HCT116 (cell line): ENCODE measurements at regions not wholly inside any gene's neighbourhood (a gene's known extent, or its start where the extent isn't known, plus 50 kb on each side); places are given as distances from the start of the nearest gene placed in this dataset.

ENCODE experiments used
- ATAC-seq: fragments of 200-7000 bp; cut with Tn5 transposase; 2 replicates; pipeline ENCODE4 v1.9.1; 2020; ENCODE audit warnings: mild to moderate bottlenecking, moderate library complexity
- BruUV-seq: library from RNA; stranded (reverse); fragments of 400-500 nt; replicated peaks from 2 replicates; lab custom pipeline; 2021; lab: Mats Ljungman, UMichigan
- CTCF ChIA-PET: fragments of 300-600 bp; sonication (Branson Sonifier 250); formaldehyde crosslinking; loops from one replicate; lab custom pipeline; 2021; ENCODE audit warnings: antibody characterized with exemption; lab: Charles Lee
- POLR2A ChIA-PET: fragments of 300-600, 350-600 bp; sonication (Branson Sonifier 250); formaldehyde crosslinking; loops from one replicate; lab custom pipeline; 2021; ENCODE audit warnings: antibody characterized with exemption; lab: Charles Lee
- RAD21 ChIA-PET, 2 experiments: fragments of 300-600 bp; sonication (Branson Sonifier 250); formaldehyde crosslinking; loops; one replicate each; lab custom pipeline; 2023; ENCODE audit warnings: low total read pairs in 2 of 2; ENCODE audit not compliant: uncharacterized antibody in 2 of 2, unreplicated experiment in 2 of 2, low non-redundant PET in 1 of 2; lab: Charles Lee
- DNase-seq: peaks from one replicate; pipeline ENCODE4 v3.0.0-alpha.2; 2010; ENCODE audit warnings: low read depth, low spot score
- H2AFZ ChIP-seq: fragments of 200-600 bp; shearing (Covaris generic), sonication (generic); 2 replicates; pipeline ENCODE4 v1.6.1; 2017; ENCODE audit warnings: low read depth, mixed run types, mixed read lengths, antibody characterized with exemption, low read length; ENCODE audit not compliant: poor library complexity, severe bottlenecking
- H3K27ac ChIP-seq: 2 replicates; pipeline ENCODE4 v1.5.1; 2012; ENCODE audit warnings: low read depth, low read length
- H3K27me3 ChIP-seq: fragments of 200-600 bp; sonication (generic); 2 replicates; pipeline ENCODE4 v1.6.1; 2016; ENCODE audit warnings: mixed run types, low read length, mixed read lengths; ENCODE audit not compliant: insufficient read depth
- H3K36me3 ChIP-seq, 2 experiments: fragments of 200-500 bp in 1 of 2; fragments of 200-600 bp in 1 of 2; sonication (Bioruptor generic) in 1 of 2; sonication (generic) in 1 of 2; 2 replicates each; pipeline versions ENCODE4 v1.5.1 to v1.6.1; 2014 to 2016; ENCODE audit warnings: low read length in 2 of 2, inconsistent platforms in 1 of 2, mixed read lengths in 1 of 2, mixed run types in 1 of 2; ENCODE audit not compliant: insufficient read depth in 2 of 2, control insufficient read depth in 1 of 2
- H3K4me1 ChIP-seq, 2 experiments: fragments of 200-600 bp in 1 of 2; sonication (generic) in 1 of 2; 2 replicates each; pipeline versions ENCODE4 v1.5.1 to v1.6.1; 2012 to 2017; ENCODE audit warnings: low read length in 2 of 2, inconsistent platforms in 1 of 2, mild to moderate bottlenecking in 1 of 2, mixed read lengths in 1 of 2, mixed run types in 1 of 2, moderate library complexity in 1 of 2; ENCODE audit not compliant: insufficient read depth in 2 of 2, control insufficient read depth in 1 of 2
- H3K4me2 ChIP-seq: fragments of 200-600 bp; sonication (generic); 2 replicates; pipeline ENCODE4 v1.6.1; 2017; ENCODE audit warnings: mixed run types, low read length, mixed read lengths
- H3K4me3 ChIP-seq, 2 experiments: fragments of 200-600 bp in 1 of 2; sonication (generic) in 1 of 2; replicated peaks in 1 of 2; 2 replicates each; pipeline ENCODE4 v1.5.1; 2011 to 2016; ENCODE audit warnings: low read length in 2 of 2, control low read depth in 1 of 2, low read depth in 1 of 2, mild to moderate bottlenecking in 1 of 2, mixed read lengths in 1 of 2, mixed run types in 1 of 2
- H3K79me2 ChIP-seq: fragments of 200-600 bp; sonication (generic); 2 replicates; pipeline ENCODE4 v1.6.1; 2017; ENCODE audit warnings: mild to moderate bottlenecking, mixed run types, low read length, moderate library complexity, mixed read lengths; ENCODE audit not compliant: insufficient read depth
- H3K9ac ChIP-seq: fragments of 200-600 bp; sonication (generic); 2 replicates; pipeline ENCODE4 v1.6.1; 2016; ENCODE audit warnings: low read length, mixed read lengths
- H3K9me2 ChIP-seq: fragments of 200-600 bp; sonication (generic), shearing (Covaris generic); 2 replicates; pipeline ENCODE4 v1.6.1; 2017; ENCODE audit warnings: mixed run types, mild to moderate bottlenecking, moderate library complexity; ENCODE audit not compliant: insufficient read depth
- H3K9me3 ChIP-seq, 2 experiments: fragments of 200-500 bp in 1 of 2; fragments of 200-600 bp in 1 of 2; sonication (Bioruptor generic) in 1 of 2; sonication (generic) in 1 of 2; 2 replicates each; pipeline ENCODE4 v1.6.1; 2014 to 2017; ENCODE audit warnings: low read length in 2 of 2, mixed read lengths in 2 of 2, inconsistent platforms in 1 of 2, low read depth in 1 of 2, mild to moderate bottlenecking in 1 of 2, mixed run types in 1 of 2, moderate library complexity in 1 of 2; ENCODE audit not compliant: control insufficient read depth in 1 of 2, insufficient read depth in 1 of 2
- H4K20me1 ChIP-seq: fragments of 200-600 bp; sonication (generic), shearing (Covaris generic); 2 replicates; pipeline ENCODE4 v1.6.1; 2017; ENCODE audit warnings: mixed run types, mild to moderate bottlenecking, moderate library complexity; ENCODE audit not compliant: insufficient read depth
- ATF3 ChIP-seq: IDR thresholded peaks from 2 replicates; pipeline ENCODE4 v1.6.1; 2012
- CBX3 ChIP-seq: IDR thresholded peaks from 2 replicates; pipeline ENCODE4 v1.6.1; 2012; ENCODE audit warnings: low read depth
- CEBPB ChIP-seq: IDR thresholded peaks from 2 replicates; pipeline ENCODE4 v1.6.1; 2012; ENCODE audit warnings: low read depth
- EGR1 ChIP-seq: IDR thresholded peaks from 2 replicates; pipeline ENCODE4 v1.6.1; 2012; ENCODE audit warnings: low read depth
- ELF1 ChIP-seq: IDR thresholded peaks from 2 replicates; pipeline ENCODE4 v1.6.1; 2012; ENCODE audit warnings: low read depth, borderline replicate concordance
- EZH2 ChIP-seq: fragments of 200-600 bp; sonication (generic); IDR thresholded peaks from 2 replicates; pipeline ENCODE4 v1.6.1; 2017; ENCODE audit warnings: antibody characterized with exemption, mixed run types
- EZH2phosphoT487 ChIP-seq: fragments of 200-600 bp; IDR thresholded peaks from 2 replicates; pipeline ENCODE4 v1.6.1; 2018; ENCODE audit warnings: antibody characterized with exemption, borderline replicate concordance
- JUND ChIP-seq: IDR thresholded peaks from 2 replicates; pipeline ENCODE4 v1.6.1; 2012
- MAX ChIP-seq: IDR thresholded peaks from 2 replicates; pipeline ENCODE4 v1.6.1; 2012
- POLR2A ChIP-seq: IDR thresholded peaks from 2 replicates; pipeline ENCODE4 v1.7.0; 2011; ENCODE audit warnings: borderline replicate concordance; ENCODE audit not compliant: insufficient read depth, insufficient read length; ENCODE audit errors: extremely low read depth
- POLR2AphosphoS5 ChIP-seq: IDR thresholded peaks from 2 replicates; pipeline ENCODE4 v1.6.1; 2011; ENCODE audit warnings: mild to moderate bottlenecking, low read depth, low read length, moderate library complexity
- RAD21 ChIP-seq: IDR thresholded peaks from 2 replicates; pipeline ENCODE4 v1.6.1; 2012; ENCODE audit warnings: low read depth, mild to moderate bottlenecking
- REST ChIP-seq: IDR thresholded peaks from 2 replicates; pipeline ENCODE4 v1.6.1; 2012; ENCODE audit warnings: low read depth
- SIN3A ChIP-seq: IDR thresholded peaks from 2 replicates; pipeline ENCODE4 v1.6.1; 2012; ENCODE audit warnings: low read depth
- SP1 ChIP-seq: IDR thresholded peaks from 2 replicates; pipeline ENCODE4 v1.6.1; 2012; ENCODE audit warnings: low read depth
- TCF7L2 ChIP-seq: IDR thresholded peaks from 2 replicates; pipeline ENCODE4 v1.7.0; 2011; ENCODE audit warnings: borderline replicate concordance, inconsistent platforms; ENCODE audit not compliant: insufficient read depth, insufficient read length; ENCODE audit errors: extremely low read depth
- YY1 ChIP-seq: IDR thresholded peaks from 2 replicates; pipeline ENCODE4 v1.6.1; 2011; ENCODE audit warnings: low read length, low read depth, moderate library complexity, mild to moderate bottlenecking; ENCODE audit not compliant: insufficient replicate concordance; ENCODE audit errors: extremely low read depth
- ZBTB33 ChIP-seq: IDR thresholded peaks from 2 replicates; pipeline ENCODE4 v1.6.1; 2011; ENCODE audit warnings: mild to moderate bottlenecking, low read length, moderate library complexity; ENCODE audit not compliant: insufficient replicate concordance; ENCODE audit errors: extremely low read depth
- ZFX ChIP-seq: fragments of 450-650 bp; IDR thresholded peaks from 2 replicates; pipeline ENCODE4 v1.6.1; 2017
- ZNF274 ChIP-seq: fragments of 200-500 bp; sonication (Bioruptor generic); IDR thresholded peaks from 2 replicates; pipeline ENCODE4 v1.6.1; 2014; ENCODE audit warnings: mild to moderate bottlenecking, low read depth, low read length, inconsistent platforms
- intact Hi-C: fragments of 100-400 bp; cut with micrococcal nuclease; formaldehyde crosslinking; loops from 2 replicates; pipeline ENCODE4 v1.10.0; 2022

- H3K9me3 ChIP-seq: no peaks in the 10 kb centered on the region
- peaks cover 0 to 4% of the 10 kb centered on the region in 2 experiments; a peak in 1 of 4 replicates for H3K4me1 ChIP-seq
- POLR2A ChIA-PET: no interaction called here
- H3K4me3 ChIP-seq: no peak overlapping the region
- RAD21 ChIA-PET: no interaction called here
- intact Hi-C loops: no loop called here
- DNase-seq: no peak
- CTCF ChIA-PET: no interaction called here
- no peak overlapping the region for H3K27ac ChIP-seq
- no peaks in the 10 kb centered on the region for H3K27me3 ChIP-seq
- H3K4me2 ChIP-seq: no peak overlapping the region
- BruUV-seq: no TSS peak
- no peak overlapping the region for H2AFZ ChIP-seq
- H3K36me3 ChIP-seq: no peaks in the 10 kb centered on the region
- H3K9ac ChIP-seq: no peak overlapping the region
- H3K79me2 ChIP-seq: no peaks in the 10 kb centered on the region
- H4K20me1 ChIP-seq: no peaks in the 10 kb centered on the region
- no peak; the same call in 1 of the 2 replicates for ATAC-seq
- H3K9me2 ChIP-seq: no peaks in the 10 kb centered on the region
- TF ChIP-seq RAD21 (no peak), ZFX (no peak), ZBTB33 (no peak), SIN3A (no peak), EZH2phosphoT487 (no peak), ZNF274 (no peak), TCF7L2 (no peak), EGR1 (no peak), EZH2 (no peak), MAX (no peak), YY1 (no peak), POLR2A (no peak), POLR2AphosphoS5 (no peak), SP1 (no peak), CEBPB (no peak), CBX3 (no peak), REST (no peak), ELF1 (no peak), JUND (no peak), ATF3 (no peak)
- TF ChIP-seq, all 23 proteins: peak for 0
These were observed 81.4 kb downstream of the SPATA31C2 start for GRCh38 chr9:88056876-88057275.
